A673 (cell line): ENCODE measurements at regions not wholly inside any gene's neighbourhood (a gene's known extent, or its start where the extent isn't known, plus 50 kb on each side); places are given as distances from the start of the nearest gene placed in this dataset.

Experiments
- EZH2 ChIP-seq: fragments of 200-600 bp; sonication (generic); IDR thresholded peaks from 2 replicates; pipeline ENCODE4 v1.6.1; 2017; ENCODE audit warnings: borderline replicate concordance, low read depth, mild to moderate bottlenecking, mixed read lengths, antibody characterized with exemption, low read length; ENCODE audit not compliant: poor library complexity, severe bottlenecking
- TF ChIP-seq, protein P1 (sequence below): fragments of 300-800, 200-600 bp; sonication (generic); conservative IDR thresholded peaks from 2 replicates; pipeline ENCODE4 v1.5.1; 2017; ENCODE audit warnings: low read depth, mild to moderate bottlenecking, antibody characterized with exemption, low read length, moderate library complexity, mixed read lengths

- TF ChIP-seq, protein P1, sequence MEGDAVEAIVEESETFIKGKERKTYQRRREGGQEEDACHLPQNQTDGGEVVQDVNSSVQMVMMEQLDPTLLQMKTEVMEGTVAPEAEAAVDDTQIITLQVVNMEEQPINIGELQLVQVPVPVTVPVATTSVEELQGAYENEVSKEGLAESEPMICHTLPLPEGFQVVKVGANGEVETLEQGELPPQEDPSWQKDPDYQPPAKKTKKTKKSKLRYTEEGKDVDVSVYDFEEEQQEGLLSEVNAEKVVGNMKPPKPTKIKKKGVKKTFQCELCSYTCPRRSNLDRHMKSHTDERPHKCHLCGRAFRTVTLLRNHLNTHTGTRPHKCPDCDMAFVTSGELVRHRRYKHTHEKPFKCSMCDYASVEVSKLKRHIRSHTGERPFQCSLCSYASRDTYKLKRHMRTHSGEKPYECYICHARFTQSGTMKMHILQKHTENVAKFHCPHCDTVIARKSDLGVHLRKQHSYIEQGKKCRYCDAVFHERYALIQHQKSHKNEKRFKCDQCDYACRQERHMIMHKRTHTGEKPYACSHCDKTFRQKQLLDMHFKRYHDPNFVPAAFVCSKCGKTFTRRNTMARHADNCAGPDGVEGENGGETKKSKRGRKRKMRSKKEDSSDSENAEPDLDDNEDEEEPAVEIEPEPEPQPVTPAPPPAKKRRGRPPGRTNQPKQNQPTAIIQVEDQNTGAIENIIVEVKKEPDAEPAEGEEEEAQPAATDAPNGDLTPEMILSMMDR: no peak
- no peak for TF ChIP-seq EZH2
Measured at GRCh38 chr14:29354486-29354885, 573.2 kb downstream of the PRKD1 start.
